SH-SY5Y (cell line): ENCODE measurements at regions not wholly inside any gene's neighbourhood (a gene's known extent, or its start where the extent isn't known, plus 50 kb on each side); places are given as distances from the start of the nearest gene placed in this dataset.

Experiments used
- GATA2 ChIP-seq: IDR thresholded peaks from 2 replicates; pipeline ENCODE4 v1.6.1; 2011; ENCODE audit warnings: mild to moderate bottlenecking, low read depth, low read length
- GATA3 ChIP-seq: IDR thresholded peaks from 2 replicates; pipeline ENCODE4 v1.6.1; 2011; ENCODE audit warnings: low read depth, mild to moderate bottlenecking, low read length, moderate library complexity

DNA sequence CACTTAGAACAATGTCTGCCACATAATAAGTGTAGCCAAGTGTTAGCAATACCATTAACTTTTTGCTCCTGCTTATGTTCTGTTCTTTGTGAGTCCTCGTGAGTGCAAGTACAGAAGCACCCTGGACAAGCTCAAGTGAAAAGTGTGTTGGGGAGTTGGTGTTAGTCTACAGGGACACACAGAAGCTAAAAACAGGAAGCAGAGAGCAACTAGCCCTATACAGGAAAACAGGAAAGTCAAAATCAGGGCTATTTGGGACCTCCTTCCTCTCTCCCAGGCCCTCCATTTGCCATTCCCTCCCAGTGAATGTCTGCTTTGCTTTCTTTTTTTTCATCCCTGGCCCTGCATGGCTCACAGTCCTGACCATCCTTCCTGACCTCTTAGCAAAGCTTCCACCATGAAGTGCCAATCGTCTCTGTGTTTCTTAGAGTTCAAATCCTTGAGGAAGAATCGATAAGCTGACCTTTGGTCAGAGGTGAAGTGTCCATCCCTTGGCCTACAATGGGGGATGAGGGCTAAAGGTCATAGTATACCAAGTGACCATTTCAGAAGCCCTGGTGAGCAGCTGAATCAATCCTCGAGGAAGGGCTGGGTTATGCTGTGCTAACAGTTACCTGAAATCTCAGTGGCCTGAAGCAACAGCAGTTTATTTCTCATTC is 328.2 kb downstream of the SHQ1 start:
- TF ChIP-seq GATA2 (no peak), GATA3 (no peak)
